SK-N-MC (cell line): ENCODE measurements at regions not wholly inside any gene's neighbourhood (a gene's known extent, or its start where the extent isn't known, plus 50 kb on each side); places are given as distances from the start of the nearest gene placed in this dataset.

ENCODE experiments used
- EZH2 ChIP-seq: fragments of 200-600 bp; sonication (generic); IDR thresholded peaks from one replicate; pipeline ENCODE4 v1.6.1; 2017; ENCODE audit warnings: antibody characterized with exemption
- FOXP2 ChIP-seq: optimal IDR thresholded peaks from 2 replicates; pipeline ENCODE3; 2011; ENCODE audit warnings: mild to moderate bottlenecking, moderate library complexity; ENCODE audit not compliant: insufficient read depth; ENCODE audit errors: extremely low read length, control extremely low read depth
- POLR2AphosphoS5 ChIP-seq: IDR thresholded peaks from 2 replicates; pipeline ENCODE4 v1.6.1; 2012; ENCODE audit warnings: mild to moderate bottlenecking, low read depth, low read length, borderline replicate concordance

DNA sequence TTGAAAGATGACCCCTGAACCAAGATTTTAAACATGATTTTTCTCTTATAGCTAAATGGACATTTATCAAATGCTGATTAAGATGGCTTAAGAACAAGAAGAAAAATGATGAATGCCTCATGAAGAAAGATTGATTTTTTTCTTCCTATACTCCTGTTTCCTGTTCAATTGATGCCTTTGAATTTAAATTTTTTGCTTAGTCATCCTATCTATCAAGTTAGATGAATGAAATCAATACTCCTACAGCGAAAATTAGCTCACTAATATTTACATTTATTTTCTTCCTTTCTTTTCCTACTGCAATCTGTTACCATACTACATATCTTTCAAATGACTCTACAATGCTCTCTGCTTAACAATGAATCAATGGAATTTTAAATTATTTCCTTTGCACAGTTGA, 773.6 kb upstream of the DIAPH2 start:
- TF ChIP-seq POLR2AphosphoS5 (no peak), EZH2 (no peak), FOXP2 (no peak)
